Activated naive CD8-positive, alpha-beta T cell treated with anti-CD3 and anti-CD28 coated beads, Interleukin-2, amount 50 U/mL, for 24 hours (primary cell): ENCODE measurements at regions not wholly inside any gene's neighbourhood (a gene's known extent, or its start where the extent isn't known, plus 50 kb on each side); places are given as distances from the start of the nearest gene placed in this dataset.
"Not testable (repeated sequence)": the region's sequence is repeated elsewhere in the genome, so short reads cannot be mapped to it uniquely, and the experiment has no call there.

Source experiments
- ATAC-seq: fragments of 150-1000 bp; cut with Tn5 transposase; one replicate; pipeline ENCODE4 v1.10.0; 2021
- DNase-seq: peaks from one replicate; pipeline ENCODE4 v3.0.0; 2021
- H3K27ac Mint-ChIP-seq: one replicate; pipeline ENCODE4 v1.8.0; 2021; ENCODE audit warnings: mild to moderate bottlenecking, mixed read lengths
- H3K27me3 Mint-ChIP-seq: one replicate; pipeline ENCODE4 v1.8.0; 2021; ENCODE audit warnings: mixed read lengths
- H3K36me3 Mint-ChIP-seq: one replicate; pipeline ENCODE4 v1.8.0; 2021; ENCODE audit warnings: low read depth, mixed read lengths
- H3K4me1 Mint-ChIP-seq: one replicate; pipeline ENCODE4 v1.8.0; 2021; ENCODE audit warnings: mixed read lengths
- H3K4me3 Mint-ChIP-seq: one replicate; pipeline ENCODE4 v1.8.0; 2021; ENCODE audit warnings: mild to moderate bottlenecking, moderate library complexity, mixed read lengths
- H3K9me3 Mint-ChIP-seq: one replicate; pipeline ENCODE4 v1.8.0; 2021; ENCODE audit warnings: mixed read lengths

DNA sequence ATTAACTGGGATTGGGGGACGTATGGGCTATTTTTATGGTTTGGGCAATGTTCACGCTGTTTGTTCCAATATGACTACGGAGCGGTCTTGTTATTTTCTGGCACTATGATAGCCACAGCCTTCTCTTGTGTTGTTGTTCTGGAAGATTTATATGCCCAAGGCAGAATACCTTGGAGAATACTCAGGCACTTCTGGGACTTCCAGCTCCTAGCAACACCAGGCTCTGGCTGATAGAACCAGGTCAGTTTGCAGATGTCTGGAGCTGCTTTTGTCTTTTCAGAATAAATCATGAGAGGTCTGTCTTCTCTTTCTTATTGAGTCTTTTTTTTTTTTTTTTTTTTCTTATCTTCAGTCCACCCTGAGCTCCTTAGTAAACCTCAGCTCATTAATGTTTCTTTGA, 262.5 kb downstream of the MED10 start:
- Mint-ChIP-seq H3K9me3 (no peaks in the 10 kb centered on the region), H3K27me3 (no peaks in the 10 kb centered on the region), H3K4me3 (no peak overlapping the region), H3K4me1 (no peaks in the 10 kb centered on the region), H3K27ac (no peak overlapping the region), H3K36me3 (no peaks in the 10 kb centered on the region)
- DNase-seq (no peak), ATAC-seq (no peak)

- Mint-ChIP-seq H3K4me1 (no peaks in the 10 kb centered on the region), H3K27me3 (no peaks in the 10 kb centered on the region), H3K9me3 (no peaks in the 10 kb centered on the region), H3K27ac (no peak overlapping the region), H3K4me3 (no peak overlapping the region), H3K36me3 (no peaks in the 10 kb centered on the region)
- no peak for DNase-seq
- no peak for ATAC-seq
Observed at GRCh38 chr5:6112538-6112937, 265.8 kb downstream of the MED10 start.

DNA sequence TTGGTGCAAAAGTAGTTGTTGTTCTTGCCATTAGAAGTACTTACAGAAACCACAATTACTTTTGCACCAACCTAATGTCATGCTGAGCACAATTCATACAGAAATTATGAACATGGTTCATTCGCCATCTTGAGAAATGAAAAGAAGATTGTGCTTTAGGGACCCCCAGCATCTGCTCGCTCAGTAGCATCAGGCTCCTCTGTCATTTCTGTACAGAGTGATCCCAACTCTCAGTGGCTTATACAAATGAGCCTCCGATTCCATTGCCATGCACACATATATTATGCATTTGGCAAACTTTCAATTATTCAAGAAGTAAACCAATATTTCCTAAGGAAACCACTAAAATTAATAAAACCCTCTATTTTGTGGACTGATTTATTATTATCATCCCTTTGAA, 266.2 kb downstream of the MED10 start:
- ATAC-seq (no peak), DNase-seq (no peak)
- Mint-ChIP-seq H3K36me3 (no peaks in the 10 kb centered on the region), H3K27ac (no peak overlapping the region), H3K4me1 (no peaks in the 10 kb centered on the region), H3K4me3 (no peak overlapping the region), H3K27me3 (no peaks in the 10 kb centered on the region), H3K9me3 (no peaks in the 10 kb centered on the region)

DNA sequence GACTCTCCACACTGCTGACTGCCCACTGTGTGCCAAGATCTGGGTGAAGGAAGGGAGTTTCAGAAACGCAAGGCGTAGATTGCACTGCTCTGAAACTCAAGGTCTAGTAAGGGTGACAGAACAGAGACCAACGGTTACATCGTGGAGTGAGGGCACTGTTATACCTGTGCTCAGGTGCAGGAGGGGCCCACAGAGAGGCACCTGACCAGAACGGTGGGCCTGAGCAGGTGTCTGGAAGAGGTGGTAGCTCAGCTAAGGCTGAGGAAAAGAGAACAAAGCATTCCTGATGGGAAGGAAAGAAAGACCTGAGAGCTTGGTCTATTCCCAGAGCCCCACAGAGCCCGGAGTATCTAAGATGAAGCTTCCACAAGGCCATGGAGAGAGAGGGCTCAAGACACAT, 267.2 kb downstream of the MED10 start:
- no peaks in the 10 kb centered on the region for H3K9me3 Mint-ChIP-seq
- H3K27ac Mint-ChIP-seq: no peak overlapping the region

GRCh38 chr5:6110441-6111005, 267.8 kb downstream of the MED10 start:
- H3K4me3 Mint-ChIP-seq: no peak overlapping the region
- DNase-seq (no peak), ATAC-seq (no peak)
- no peaks in the 10 kb centered on the region for H3K9me3 Mint-ChIP-seq
- no peaks in the 10 kb centered on the region for H3K27me3 Mint-ChIP-seq
- no peaks in the 10 kb centered on the region for H3K4me1 Mint-ChIP-seq
- H3K27ac Mint-ChIP-seq: no peak overlapping the region
- H3K36me3 Mint-ChIP-seq: no peaks in the 10 kb centered on the region

More for the DNA sequence above, 267.2 kb downstream of the MED10 start:
- ATAC-seq (no peak), DNase-seq (no peak)
- no peaks in the 10 kb centered on the region for H3K27me3 Mint-ChIP-seq
- no peaks in the 10 kb centered on the region for H3K4me1 Mint-ChIP-seq
- no peak overlapping the region for H3K4me3 Mint-ChIP-seq
- H3K36me3 Mint-ChIP-seq: no peaks in the 10 kb centered on the region

GRCh38 chr5:6108981-6109825, 269.1 kb downstream of the MED10 start:
- DNase-seq (no peak), ATAC-seq (no peak)
- H3K36me3 Mint-ChIP-seq: no peaks in the 10 kb centered on the region
- no peaks in the 10 kb centered on the region for H3K9me3 Mint-ChIP-seq
- no peaks in the 10 kb centered on the region for H3K4me1 Mint-ChIP-seq
- H3K4me3 Mint-ChIP-seq: no peak overlapping the region
- no peaks in the 10 kb centered on the region for H3K27me3 Mint-ChIP-seq
- H3K27ac Mint-ChIP-seq: no peak overlapping the region

- Mint-ChIP-seq H3K4me1 (no peaks in the 10 kb centered on the region), H3K27me3 (no peaks in the 10 kb centered on the region), H3K36me3 (no peaks in the 10 kb centered on the region), H3K9me3 (no peaks in the 10 kb centered on the region), H3K27ac (no peak overlapping the region), H3K4me3 (no peak overlapping the region)
- ATAC-seq (no peak), DNase-seq (no peak)
Observed at GRCh38 chr5:6108540-6108848, 269.9 kb downstream of the MED10 start.

- no peak overlapping the region for H3K27ac Mint-ChIP-seq
- DNase-seq (no peak), ATAC-seq (no peak)
- H3K4me3 Mint-ChIP-seq: no peak overlapping the region
- no peaks in the 10 kb centered on the region for H3K36me3 Mint-ChIP-seq
- H3K4me1 Mint-ChIP-seq: no peaks in the 10 kb centered on the region
- no peaks in the 10 kb centered on the region for H3K27me3 Mint-ChIP-seq
- H3K9me3 Mint-ChIP-seq: no peaks in the 10 kb centered on the region
Observed at GRCh38 chr5:6107675-6108539, 270.4 kb downstream of the MED10 start.

DNA sequence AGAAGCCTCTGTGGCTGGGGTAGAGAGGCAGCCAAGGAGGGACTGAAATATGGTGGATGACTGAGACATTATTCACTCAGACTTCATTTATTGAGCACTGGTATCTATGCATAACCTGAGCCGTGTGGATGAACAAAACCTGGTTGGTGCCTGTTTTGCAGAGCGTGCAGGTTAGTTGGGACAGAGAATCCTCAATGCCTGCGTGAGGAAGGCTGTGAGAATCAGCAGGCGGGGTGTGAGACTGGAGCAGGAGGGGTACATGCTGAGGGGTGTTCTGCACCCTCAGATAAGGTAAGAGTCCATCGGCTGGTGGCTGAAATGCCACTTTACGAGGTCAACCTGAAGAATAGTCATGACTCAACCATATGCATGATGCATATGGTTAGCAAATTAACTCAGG, 271.6 kb downstream of the MED10 start:
- no peaks in the 10 kb centered on the region for H3K27me3 Mint-ChIP-seq
- no peak for ATAC-seq
- no peaks in the 10 kb centered on the region for H3K36me3 Mint-ChIP-seq
- H3K4me3 Mint-ChIP-seq: no peak overlapping the region
- H3K9me3 Mint-ChIP-seq: no peaks in the 10 kb centered on the region
- no peaks in the 10 kb centered on the region for H3K4me1 Mint-ChIP-seq
- no peak overlapping the region for H3K27ac Mint-ChIP-seq
- DNase-seq: no peak

- H3K27me3 Mint-ChIP-seq: no peaks in the 10 kb centered on the region
- ATAC-seq (no peak), DNase-seq (no peak)
- H3K4me1 Mint-ChIP-seq: no peaks in the 10 kb centered on the region
- no peak overlapping the region for H3K27ac Mint-ChIP-seq
- no peaks in the 10 kb centered on the region for H3K9me3 Mint-ChIP-seq
- no peaks in the 10 kb centered on the region for H3K36me3 Mint-ChIP-seq
- H3K4me3 Mint-ChIP-seq: no peak overlapping the region
Observed at GRCh38 chr5:6105320-6105719, 273.0 kb downstream of the MED10 start.

DNA sequence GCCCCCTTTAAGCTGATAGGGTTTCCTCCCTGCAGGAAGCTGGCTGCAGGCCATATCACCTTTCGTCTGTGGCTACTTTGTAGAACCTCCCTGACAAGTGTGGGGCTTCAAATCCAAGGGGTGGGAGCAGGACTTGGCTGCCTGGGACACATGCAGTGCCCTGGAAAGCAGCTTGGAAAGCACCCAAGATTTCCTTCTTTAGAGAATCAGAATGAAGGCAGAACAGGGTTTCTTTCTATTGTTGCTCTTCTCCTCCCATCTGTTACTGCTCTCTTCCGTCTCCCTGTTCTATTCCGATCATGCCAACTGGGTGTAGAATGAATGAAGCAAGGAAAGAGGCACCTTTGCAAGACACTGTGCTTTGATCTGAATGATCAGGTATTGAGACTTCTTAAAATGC, 282.2 kb downstream of the MED10 start:
- ATAC-seq: no peak
- no peak for DNase-seq
- H3K9me3 Mint-ChIP-seq: peaks cover 3% of the 10 kb centered on the region
- H3K27ac Mint-ChIP-seq: no peak overlapping the region
- H3K4me3 Mint-ChIP-seq: no peak overlapping the region
- no peaks in the 10 kb centered on the region for H3K4me1 Mint-ChIP-seq
- no peaks in the 10 kb centered on the region for H3K27me3 Mint-ChIP-seq
- no peaks in the 10 kb centered on the region for H3K36me3 Mint-ChIP-seq

- H3K4me3 Mint-ChIP-seq, DNase-seq, H3K27me3 Mint-ChIP-seq, H3K9me3 Mint-ChIP-seq, H3K36me3 Mint-ChIP-seq, H3K4me1 Mint-ChIP-seq, ATAC-seq, H3K27ac Mint-ChIP-seq: not testable (repeated sequence)
Observed at GRCh38 chr5:6094180-6094579, 284.2 kb downstream of the MED10 start.

DNA sequence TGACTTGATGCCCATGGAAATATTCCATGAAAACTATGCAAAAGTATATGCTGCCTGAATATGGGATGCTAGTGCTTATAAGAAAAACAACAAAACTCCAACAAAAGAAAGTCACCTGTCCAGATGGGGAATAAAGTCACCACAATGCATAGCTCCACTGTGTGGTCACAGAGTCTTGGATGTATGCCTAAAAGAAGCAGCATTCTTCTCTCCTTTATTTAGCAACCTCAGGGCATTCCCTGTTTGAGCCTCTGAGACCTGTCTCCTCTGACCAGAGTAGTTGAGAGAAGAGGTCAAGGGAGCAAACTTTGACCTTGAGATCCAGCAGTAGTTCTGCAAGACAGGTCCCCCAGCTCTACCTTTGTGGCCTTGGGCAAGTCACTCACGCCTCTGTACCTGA, 287.5 kb downstream of the MED10 start:
- H3K4me3 Mint-ChIP-seq: no peak overlapping the region
- H3K9me3 Mint-ChIP-seq: peaks cover 3% of the 10 kb centered on the region
- DNase-seq (no peak), ATAC-seq (no peak)
- H3K27me3 Mint-ChIP-seq: no peaks in the 10 kb centered on the region
- H3K36me3 Mint-ChIP-seq: no peaks in the 10 kb centered on the region
- H3K27ac Mint-ChIP-seq: no peak overlapping the region
- no peaks in the 10 kb centered on the region for H3K4me1 Mint-ChIP-seq

- H3K9me3 Mint-ChIP-seq: peaks cover 3% of the 10 kb centered on the region
- no peaks in the 10 kb centered on the region for H3K36me3 Mint-ChIP-seq
- H3K4me3 Mint-ChIP-seq: no peak overlapping the region
- no peaks in the 10 kb centered on the region for H3K4me1 Mint-ChIP-seq
- ATAC-seq: no peak
- no peaks in the 10 kb centered on the region for H3K27me3 Mint-ChIP-seq
- H3K27ac Mint-ChIP-seq: no peak overlapping the region
- DNase-seq: no peak
Observed at GRCh38 chr5:6090079-6090654, 288.2 kb downstream of the MED10 start.

DNA sequence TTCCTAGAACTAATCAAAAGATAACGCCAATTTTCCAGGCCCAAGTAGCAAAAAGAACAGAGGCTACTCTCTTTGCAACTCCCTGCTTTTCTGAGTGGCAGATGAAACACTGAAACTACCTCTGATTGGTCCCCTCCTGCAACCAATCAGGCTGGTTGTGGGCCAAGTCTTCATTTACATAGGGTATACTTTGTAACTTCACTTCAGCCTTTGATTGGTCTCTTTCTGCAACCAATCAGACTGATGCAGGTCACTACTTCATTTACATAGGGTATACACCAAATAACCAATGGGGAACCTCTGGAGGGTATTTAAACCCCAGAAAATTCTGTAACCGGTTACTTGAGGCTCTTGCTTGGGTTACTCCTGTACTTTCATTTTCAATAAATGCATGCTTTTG, 289.6 kb downstream of the MED10 start:
- ATAC-seq (no peak), DNase-seq (no peak)
- Mint-ChIP-seq H3K36me3 (no peaks in the 10 kb centered on the region), H3K4me3 (no peak overlapping the region), H3K27ac (no peak overlapping the region), H3K4me1 (no peaks in the 10 kb centered on the region), H3K9me3 (peaks cover 3% of the 10 kb centered on the region), H3K27me3 (no peaks in the 10 kb centered on the region)
